Stimulated activated CD8-positive, alpha-beta memory T cell treated with anti-CD3 and anti-CD28 coated beads, Interleukin-15, amount 100 ng/mL, for 48 hours (primary cell): ENCODE measurements at regions not wholly inside any gene's neighbourhood (a gene's known extent, or its start where the extent isn't known, plus 50 kb on each side); places are given as distances from the start of the nearest gene placed in this dataset.
"Not testable (repeated sequence)": the region's sequence is repeated elsewhere in the genome, so short reads cannot be mapped to it uniquely, and the experiment has no call there.

Source experiments
- DNase-seq, 2 donors: peaks; one replicate each; pipeline ENCODE4 v3.0.0-alpha.2; 2020; ENCODE audit warnings: low read depth in 2 of 2

- DNase-seq: no peak
Observed at GRCh38 chr15:92705764-92706163, 50.2 kb upstream of the FAM174B start.

- DNase-seq: no peak
Observed at GRCh38 chr15:92706201-92706600, 50.6 kb upstream of the FAM174B start.

- DNase-seq: no peak
Observed at GRCh38 chr15:92707880-92708551, 52.4 kb upstream of the FAM174B start.

GRCh38 chr15:92708635-92709034 lies 53.1 kb upstream of the FAM174B start:
- DNase-seq: no peak

GRCh38 chr15:92709110-92709790 lies 53.7 kb upstream of the FAM174B start:
- DNase-seq: no peak

GRCh38 chr15:92711457-92711831 lies 55.9 kb upstream of the FAM174B start:
- DNase-seq: no peak

- no peak for DNase-seq
Observed at GRCh38 chr15:92714077-92714476, 58.5 kb upstream of the FAM174B start.

GRCh38 chr15:92714477-92715401 lies 59.2 kb upstream of the FAM174B start:
- DNase-seq: peak; percentile 45 to 46

GRCh38 chr15:92715758-92716157 lies 60.2 kb upstream of the FAM174B start:
- DNase-seq: no peak

- no peak for DNase-seq
Observed at GRCh38 chr15:92719021-92719420, 63.4 kb upstream of the FAM174B start.

GRCh38 chr15:92724144-92724543 lies 68.6 kb upstream of the FAM174B start:
- no peak for DNase-seq

- DNase-seq: no peak
Observed at GRCh38 chr15:92725171-92725570, 69.6 kb upstream of the FAM174B start.

GRCh38 chr15:92728266-92728665 lies 72.7 kb upstream of the FAM174B start:
- no peak for DNase-seq

- DNase-seq: no peak
Observed at GRCh38 chr15:92733090-92733933, 77.7 kb upstream of the FAM174B start.

GRCh38 chr15:92733934-92734521 lies 78.5 kb upstream of the FAM174B start:
- DNase-seq: no peak

- not testable (repeated sequence) for DNase-seq
Observed at GRCh38 chr15:92739246-92739645, 83.7 kb upstream of the FAM174B start.

GRCh38 chr15:92745845-92746271 lies 90.3 kb upstream of the FAM174B start:
- no peak for DNase-seq

- no peak for DNase-seq
Observed at GRCh38 chr15:92747047-92747446, 91.5 kb upstream of the FAM174B start.

- no peak for DNase-seq
Observed at GRCh38 chr15:92749216-92749615, 93.6 kb upstream of the FAM174B start.

GRCh38 chr15:92749946-92750345 lies 94.4 kb upstream of the FAM174B start:
- DNase-seq: no peak

GRCh38 chr15:92751528-92751927 lies 96.0 kb upstream of the FAM174B start:
- no peak for DNase-seq
